ENCODE measurements at regions not wholly inside any gene's neighbourhood (a gene's known extent, or its start where the extent isn't known, plus 50 kb on each side); places are given as distances from the start of the nearest gene placed in this dataset.
"Not testable (repeated sequence)": the region's sequence is repeated elsewhere in the genome, so short reads cannot be mapped to it uniquely, and the experiment has no call there.

DNA sequence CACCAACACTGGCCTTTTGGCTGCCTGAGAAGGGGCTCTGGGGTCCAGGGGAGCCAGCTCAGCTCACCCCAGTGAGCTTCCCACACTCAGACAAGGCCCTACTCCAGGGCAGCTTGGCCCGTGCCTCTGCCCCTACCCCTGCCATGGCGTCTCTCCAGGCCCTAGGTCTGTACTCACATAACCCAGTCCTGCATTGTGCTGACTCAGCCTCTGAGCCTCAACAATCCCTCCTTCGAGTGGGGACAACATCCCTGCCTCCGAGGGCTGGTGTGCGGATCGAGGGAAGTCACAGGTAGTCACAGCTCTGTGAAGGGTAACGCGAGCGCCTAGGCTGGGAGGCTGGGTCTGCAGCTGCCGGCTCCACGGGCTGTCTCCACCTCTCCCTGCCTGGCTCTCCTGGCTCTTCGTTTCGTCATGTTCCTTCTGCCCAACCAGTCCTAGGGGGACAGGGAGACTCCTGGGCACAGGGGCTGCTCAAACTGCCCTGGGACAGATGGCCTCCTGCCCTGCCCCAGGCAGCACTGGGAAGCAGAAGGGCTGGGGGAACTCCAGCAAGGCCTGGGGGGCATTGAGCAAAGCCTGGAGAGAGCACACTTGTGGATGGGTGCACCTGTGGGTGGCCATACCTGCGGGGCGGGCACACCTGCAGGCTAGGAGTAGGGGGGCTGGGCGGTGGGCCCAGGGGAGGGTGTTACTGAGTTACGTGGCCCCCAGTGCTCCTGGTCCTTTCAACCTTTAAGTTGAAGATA lies 74.6 kb downstream of the RRM2 start:
- no peak for ATAC-seq
- intact Hi-C loops (cut with micrococcal nuclease) = no loop called here
- no peak for DNase-seq

DNA sequence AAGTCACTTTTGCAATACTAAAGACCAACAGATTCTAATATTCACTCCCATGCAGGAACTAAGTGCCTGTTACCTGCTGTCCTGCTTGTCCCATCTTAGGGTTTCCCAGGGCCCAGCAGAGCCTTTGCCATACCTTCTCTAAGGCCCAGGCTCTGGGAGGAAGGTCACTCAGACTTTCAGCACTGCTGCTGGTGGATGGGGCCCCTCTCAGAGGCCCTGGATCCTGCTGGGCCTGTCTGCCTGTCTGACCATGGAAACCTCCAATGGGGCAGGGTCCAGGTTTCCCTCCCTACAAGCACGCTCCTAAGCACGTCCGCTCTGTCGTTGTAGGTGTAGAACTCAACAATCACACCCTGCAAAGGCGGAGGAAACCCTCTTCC lies 75.1 kb downstream of the RRM2 start:
- ATAC-seq (no peak), DNase-seq (no peak)
- intact Hi-C loops (cut with micrococcal nuclease) = no loop called here

DNA sequence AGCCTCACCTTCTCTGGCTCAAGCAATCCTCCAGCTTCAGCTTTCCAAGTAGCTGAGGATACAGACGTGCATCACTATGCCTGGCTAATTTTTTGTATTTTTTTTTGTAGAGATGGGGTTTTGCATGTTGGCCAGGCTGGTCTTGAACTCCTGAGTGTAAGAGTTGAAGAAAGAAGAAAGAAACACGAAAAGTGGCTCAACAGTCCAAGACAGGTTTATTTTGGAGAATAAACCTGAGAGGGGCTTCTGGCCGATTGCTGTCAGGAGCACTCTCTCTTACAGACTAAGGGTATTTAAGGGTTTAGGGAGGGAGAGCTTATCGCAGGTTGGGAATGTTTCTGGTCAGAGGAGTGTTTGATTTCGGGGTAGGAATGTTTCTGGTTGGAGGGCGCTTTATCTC lies 75.9 kb downstream of the RRM2 start:
- intact Hi-C loops (cut with micrococcal nuclease); DNase-seq; ATAC-seq: not testable (repeated sequence)

DNA sequence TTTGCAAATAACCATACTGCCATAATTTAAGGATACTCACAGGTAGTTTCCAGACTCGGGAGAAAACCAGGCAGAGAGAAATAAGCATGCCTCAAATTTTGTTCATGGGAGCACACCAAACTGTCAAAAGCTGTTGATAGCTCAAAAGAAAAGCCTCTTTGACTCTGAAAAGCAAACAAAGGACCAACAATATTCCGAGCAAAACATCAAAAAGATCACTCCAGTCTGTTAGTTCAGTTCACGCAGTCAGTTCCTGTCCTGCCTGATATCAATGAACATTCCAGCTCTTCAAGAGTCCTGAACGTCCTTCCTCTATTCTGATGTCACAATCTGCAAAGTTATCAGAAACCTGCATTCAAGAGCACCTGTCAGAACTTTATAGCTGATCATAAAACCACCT lies 78.7 kb downstream of the RRM2 start:
- DNase-seq = no peak
- no peak for ATAC-seq
- intact Hi-C loops (cut with micrococcal nuclease) = no loop called here

DNA sequence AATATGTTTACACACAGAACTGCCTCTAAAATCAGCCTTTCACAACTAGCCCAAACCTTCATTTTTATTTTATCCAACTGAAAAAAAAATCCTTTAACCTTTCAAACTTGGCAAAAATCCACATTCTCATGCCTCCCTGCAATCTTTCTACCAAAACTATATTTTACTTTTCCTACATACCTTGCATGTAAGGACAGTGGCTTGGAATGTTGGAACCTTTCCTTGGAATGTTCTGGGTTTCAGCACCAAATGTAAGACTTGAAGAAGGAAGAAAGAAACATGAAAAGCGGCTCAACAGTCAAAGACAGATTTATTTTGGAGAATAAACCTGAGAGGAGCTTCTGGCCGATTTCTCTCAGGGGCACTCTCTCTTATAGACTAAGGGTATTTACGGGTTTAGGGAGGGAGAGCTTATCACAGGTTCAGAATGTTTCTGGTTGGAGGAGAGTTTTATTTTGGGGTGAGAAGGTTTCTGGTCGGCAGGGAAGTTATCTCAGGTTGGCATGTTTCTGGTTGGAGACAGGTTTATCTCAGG lies 79.7 kb downstream of the RRM2 start:
- intact Hi-C loops (cut with micrococcal nuclease) = no loop called here
- no peak for DNase-seq
- ATAC-seq = no peak

DNA sequence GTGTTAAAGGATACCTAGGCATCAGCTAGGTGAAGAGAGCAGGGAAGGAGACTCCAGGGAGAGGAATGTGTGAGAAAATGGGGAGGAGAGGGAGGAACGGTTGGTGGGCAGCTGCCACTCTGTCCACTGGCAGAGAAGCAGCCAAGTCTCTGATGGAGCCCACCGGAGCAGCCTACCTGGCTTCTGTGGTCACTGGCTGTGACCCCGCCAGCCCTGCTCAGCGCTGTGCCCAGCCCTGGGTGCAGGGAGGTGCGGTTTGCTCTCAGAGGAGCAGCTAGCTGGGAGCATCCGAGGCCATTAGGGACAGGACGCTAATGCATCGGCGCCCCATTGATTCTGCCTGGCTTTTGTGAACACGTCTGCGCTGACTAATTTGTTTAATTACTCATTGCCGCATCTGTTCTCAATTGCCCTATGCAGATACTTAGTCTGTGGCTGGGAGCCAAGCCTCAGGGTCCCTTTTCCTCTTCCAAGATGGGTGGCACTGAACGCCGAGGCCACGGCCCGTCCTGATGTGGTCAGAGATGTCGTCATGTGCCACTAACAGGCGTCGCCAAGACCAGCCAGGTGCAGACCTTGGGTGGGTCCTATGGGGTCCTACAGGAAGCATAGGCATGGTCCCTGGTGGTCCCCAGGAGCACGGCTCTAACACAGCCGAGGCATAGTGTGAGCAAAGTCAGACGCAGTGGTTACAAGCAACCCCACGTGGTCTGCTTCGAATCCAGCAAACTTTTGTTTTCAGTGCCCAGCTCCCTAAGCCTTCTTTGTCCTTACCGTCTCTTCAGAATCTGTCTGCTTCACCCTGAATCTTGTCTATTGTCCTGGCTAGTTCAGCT lies 82.0 kb downstream of the RRM2 start:
- peak; percentile 25 for DNase-seq
- intact Hi-C loops (cut with micrococcal nuclease) = no loop called here
- no peak for ATAC-seq

DNA sequence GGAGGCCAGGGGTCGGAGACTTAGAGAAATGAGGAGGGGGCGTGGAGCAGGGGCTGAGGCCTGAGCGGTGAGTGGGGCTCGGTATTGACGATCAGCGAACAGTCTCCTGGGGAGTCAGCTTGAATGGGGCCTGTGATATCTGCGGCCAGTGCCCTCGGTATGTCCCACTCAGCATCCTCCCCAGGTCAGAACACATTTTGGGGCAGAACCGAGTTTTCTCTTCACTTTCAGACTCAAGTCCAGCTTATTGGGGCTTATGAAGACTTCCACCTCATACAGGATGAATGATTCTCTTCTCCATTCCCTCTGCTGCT lies 82.6 kb downstream of the RRM2 start:
- ATAC-seq (no peak), DNase-seq (peak; percentile 6)
- intact Hi-C loops (cut with micrococcal nuclease) = no loop called here

DNA sequence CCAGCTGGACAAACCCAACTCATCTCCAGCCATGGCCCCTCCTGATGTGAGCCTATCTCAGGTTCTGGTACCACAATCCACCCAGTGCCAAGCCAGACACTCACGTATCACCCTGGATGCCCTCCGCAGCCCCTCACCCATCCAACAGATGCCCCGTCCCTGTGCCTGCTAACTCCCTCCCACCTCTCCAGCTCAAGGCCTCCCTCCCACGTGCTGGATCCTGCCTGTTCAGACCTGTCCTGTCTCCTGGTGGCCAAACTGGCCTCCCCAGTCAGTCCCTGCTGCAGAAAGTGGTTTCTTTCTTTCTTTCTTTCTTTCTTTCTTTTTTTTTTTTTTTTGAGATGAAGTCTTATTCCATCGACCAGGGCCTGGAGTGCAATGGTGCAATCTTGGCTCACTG lies 86.2 kb downstream of the RRM2 start:
- intact Hi-C loops (cut with micrococcal nuclease) = no loop called here

DNA sequence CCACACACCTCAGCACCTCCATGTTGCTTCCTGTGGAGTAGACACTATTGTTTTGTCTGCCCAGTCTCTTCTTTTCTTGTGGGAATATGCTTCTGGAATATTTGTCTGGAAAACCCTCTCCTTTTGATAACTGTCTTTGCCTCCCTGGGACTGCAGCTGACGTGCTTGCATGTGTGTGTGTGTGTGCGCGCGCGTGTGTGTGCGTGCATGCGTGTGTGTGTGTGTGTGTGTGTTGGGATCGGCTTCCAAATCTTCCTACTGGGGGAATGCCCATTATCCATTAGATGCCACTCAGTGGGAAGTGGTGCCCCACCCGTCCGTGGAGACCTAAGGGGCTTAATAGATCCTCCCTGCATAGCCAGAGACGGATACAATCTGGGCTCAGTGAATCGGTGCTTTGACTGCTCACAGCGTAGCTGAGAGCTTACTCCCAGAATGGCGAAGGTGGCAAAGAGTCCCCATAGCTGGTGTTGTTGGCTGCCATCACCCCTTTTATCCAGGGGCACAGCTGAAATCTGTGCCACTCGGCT lies 86.9 kb downstream of the RRM2 start:
- intact Hi-C loops (cut with micrococcal nuclease) = no loop called here
- DNase-seq (peak; percentile 8), ATAC-seq (no peak)

More for the DNA sequence above, 86.2 kb downstream of the RRM2 start:
- peak; percentile 11 for DNase-seq
- ATAC-seq = no peak

DNA sequence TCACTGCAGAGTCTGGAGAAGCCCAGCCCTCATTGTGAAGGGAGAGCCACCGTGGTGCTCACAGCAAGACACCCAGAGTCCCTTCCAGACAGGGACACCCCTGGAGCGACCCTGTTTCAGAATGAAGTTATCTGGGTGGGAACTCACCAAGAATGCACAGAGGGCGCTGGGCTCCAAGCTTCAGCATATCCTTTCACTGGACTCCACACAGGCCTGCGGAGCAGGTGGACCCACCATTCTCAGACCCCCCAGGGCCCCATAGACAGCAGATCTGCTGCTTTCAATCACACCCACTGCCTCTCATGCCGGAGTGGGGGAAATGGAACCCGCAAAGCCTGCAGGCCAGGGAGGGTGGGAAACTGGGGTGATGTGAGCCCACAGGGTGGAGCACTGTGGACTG lies 87.8 kb downstream of the RRM2 start:
- DNase-seq (peak; percentile 0), ATAC-seq (no peak)
- intact Hi-C loops (cut with micrococcal nuclease) = no loop called here

DNA sequence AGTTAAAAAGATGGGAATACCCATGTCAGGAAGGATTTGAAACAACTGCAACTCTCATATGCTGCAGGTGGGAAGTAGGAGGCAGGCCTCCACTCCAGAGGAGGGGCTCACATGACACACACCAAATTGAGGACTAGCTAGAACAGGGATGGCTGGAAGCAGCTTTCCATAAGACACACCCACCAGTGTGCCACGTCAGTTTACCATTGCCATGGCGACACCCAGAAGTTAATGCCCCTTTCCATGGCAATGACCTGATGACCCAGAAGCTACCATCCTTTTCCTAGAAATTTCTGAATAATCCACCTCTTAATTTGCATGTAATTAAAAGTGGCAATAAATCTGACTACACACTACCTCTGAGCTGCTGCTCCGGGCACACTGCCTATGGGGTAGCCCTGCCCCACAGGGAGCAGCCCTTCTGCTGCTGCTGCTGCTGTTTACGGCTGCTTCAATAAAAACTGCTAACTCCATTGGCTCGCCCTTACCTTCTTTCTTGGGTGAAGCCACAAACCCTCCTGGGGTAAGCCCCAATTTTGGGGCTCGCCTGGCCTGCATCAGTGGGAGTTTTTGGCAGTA lies 89.4 kb downstream of the RRM2 start:
- no peak for ATAC-seq
- intact Hi-C loops (cut with micrococcal nuclease) = no loop called here
- DNase-seq = no peak

DNA sequence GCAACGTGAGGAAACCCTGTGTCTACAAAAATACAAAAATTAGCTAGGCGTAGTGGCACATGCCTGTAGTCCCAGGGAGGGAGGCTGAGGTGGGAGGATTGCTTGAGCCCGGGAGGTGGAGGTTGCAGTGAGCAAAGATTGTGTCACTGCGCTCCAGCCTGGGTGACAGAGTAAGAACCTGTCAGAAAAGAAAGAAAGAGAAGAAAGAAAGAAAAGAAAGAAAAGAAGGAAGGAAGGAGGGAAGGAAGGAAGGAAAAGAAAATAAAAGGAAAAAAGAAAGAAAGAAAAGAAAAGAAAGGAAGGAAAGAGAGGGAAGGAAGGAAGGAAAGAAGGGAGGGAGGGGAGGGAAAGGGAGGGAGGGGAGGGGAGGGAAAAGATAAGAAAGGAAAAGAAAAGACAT lies 89.9 kb upstream of the HPCAL1 start:
- intact Hi-C loops (cut with micrococcal nuclease) = no loop called here
- ATAC-seq = no peak
- DNase-seq = peak; percentile 2

DNA sequence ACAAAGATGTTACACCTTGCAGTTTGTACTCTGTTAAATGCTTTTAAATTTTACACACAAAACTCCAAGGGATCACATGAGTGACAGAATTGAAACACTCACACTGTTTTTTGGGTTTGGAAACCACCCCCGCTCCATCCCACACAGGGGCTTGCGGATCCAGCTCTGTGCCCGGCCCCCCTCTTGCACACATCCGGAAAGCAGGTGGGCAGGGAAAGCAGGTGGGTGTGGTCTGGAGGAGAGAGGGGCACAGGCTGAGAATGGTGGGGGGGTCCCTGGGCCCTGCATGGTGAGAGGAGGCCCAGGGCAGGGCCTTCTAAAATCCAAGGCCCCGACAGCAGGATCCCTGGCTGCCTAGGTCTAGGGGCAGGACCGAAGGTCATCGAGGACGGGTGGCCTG lies 88.5 kb upstream of the HPCAL1 start:
- no peak for ATAC-seq
- intact Hi-C loops (cut with micrococcal nuclease) = no loop called here
- DNase-seq = peak; percentile 10

DNA sequence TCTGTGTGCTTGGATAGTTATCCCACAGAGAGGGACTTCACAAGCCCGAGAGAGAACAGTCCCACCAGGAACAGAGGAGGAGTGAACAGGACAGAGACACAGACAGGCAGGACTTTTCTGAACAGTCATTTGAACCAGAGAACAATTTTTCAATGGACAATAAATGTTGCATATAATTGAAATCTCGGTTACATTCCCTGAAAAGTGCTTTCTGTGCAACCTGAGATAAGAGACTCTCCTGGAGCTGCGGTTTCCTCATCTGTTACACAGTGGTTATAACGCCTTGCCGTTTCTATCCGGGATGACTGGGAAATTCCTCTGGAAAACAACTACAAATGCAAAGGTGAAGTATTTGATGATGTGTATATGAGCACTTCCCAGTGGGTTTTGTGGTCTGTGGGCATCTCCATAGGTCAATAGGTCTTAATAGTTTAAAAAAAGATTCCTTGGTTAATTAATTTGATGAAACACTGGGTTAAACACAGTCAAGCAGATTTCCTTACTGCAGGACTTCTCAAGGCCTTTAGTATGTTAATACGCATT lies 87.2 kb upstream of the HPCAL1 start:
- ATAC-seq (no peak), DNase-seq (no peak)
- intact Hi-C loops (cut with micrococcal nuclease) = no loop called here

DNA sequence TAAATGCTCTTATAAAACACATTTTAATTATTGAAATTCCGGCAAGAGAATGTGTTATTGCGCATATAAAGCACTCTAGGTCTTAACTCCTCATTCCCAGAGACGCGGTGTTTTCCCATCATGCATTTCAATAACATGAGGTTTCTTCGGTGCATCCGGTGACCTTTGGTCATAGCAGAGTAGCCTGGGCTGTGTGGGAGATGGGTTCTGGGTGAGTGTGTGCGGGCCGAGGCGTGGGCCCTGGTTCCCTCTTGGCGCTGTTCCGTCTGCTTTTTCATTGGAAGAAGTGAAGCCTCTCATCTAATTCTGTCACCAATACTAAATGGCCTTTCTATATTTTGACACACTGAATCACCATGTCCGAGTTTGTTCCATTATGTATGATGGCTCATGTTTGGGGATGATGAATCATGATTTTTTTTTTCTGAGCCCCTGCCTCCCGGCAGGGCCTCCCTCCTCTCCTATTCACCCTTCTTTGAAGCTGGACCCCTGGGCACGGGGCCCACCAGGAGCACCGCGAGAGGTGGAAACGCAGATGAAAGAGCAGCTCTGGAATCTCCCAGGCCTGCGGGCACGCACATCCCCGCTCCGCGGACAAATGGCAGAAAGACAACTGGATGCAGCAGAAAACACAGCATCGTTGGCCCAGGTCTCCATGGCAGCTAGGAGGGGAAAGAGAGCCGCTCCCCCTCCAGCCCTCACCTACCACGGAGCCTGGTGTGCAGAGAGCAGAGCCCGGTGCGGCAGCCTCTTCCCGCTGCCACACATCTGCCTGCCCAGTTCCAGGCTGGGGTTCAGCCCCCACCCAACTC lies 85.8 kb upstream of the HPCAL1 start:
- intact Hi-C loops (cut with micrococcal nuclease) = no loop called here

DNA sequence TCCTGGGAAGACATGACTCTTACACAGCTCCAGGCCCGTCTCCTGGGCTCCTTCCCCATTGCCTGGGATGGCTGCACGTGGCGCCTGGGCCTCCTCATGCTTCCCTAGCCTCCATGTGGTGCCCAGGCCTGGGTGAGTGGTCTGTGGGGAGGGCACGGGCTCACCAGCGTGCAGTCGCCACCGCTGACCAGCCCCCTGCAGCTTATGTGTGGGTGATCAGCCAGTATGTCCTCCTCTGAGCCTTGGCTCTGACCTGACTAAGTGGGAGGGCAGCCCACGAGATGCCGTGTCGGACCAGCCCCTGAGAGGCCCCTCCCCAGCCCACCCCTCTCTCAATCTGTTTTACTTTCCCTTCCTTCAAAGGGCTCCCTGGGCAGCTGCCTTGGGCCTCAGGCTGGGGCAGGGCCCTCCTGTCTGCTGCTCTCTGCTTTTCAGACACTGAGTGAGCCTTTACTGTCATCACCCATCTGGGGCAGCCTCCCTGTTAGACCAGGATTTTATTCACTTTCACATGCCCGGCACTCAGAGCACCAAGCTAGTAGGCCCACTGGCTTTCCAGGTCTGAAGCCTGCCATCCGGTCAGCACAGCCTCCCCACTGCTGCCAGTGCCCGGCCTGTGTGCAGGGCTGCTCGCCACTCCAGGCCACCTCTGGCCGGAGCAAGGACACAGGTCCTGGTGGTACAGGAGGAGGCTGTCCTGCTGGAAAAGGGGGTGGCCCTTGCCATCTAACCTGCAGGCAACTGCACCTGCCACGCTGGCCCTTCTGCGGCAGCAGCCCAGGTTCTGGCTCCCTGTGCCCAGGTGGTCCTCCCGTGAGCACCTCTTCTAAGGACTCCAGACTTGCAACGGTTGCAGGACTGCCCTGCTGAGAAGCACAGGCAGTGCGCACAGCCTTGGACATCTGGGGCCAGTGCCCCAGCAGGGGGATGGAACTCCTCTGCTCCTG lies 84.9 kb upstream of the HPCAL1 start:
- peak; percentile 24 for DNase-seq

More for the DNA sequence above, 85.8 kb upstream of the HPCAL1 start:
- ATAC-seq (no peak), DNase-seq (peak; percentile 8)

DNA sequence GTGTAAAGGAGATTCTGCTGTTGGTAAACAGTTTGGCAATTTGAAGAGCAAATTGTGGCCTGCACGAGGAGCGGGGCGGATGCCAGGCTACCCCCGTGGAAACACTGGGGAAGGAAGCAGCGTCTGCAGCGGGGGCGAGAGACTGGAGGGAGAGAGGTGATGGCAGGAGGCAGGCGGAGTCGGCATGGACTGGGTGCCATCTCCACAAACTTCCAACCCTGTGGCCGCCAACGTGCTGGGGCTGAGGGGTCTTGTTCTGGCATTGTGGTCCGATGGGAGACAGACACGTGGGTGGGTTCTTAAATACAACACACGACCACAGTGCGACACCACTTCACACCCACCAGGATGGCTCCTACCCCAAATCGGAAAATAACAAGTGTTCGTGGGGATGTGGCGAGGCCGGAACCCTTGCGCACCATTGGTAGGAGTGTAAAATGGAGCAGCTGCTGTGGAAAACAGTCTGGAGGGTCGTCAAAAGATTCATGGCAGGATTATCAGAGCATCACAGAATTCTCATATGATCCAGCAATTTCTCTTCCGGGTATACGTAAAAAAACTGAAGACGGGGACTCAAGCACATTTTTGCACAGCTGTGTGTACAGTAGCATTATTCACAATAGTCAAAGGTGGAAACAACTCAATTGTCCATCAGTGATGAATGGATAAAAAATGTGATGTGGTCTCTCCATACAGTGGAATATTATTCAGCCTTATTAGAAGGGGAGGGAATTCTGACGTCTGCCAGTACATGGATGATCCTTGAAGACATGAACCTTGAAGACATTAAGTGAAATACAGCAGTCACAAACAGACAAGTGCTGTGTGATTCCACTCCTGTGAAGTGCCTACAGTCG lies 82.4 kb upstream of the HPCAL1 start:
- DNase-seq = peak; percentile 13
- no peak for ATAC-seq
- intact Hi-C loops (cut with micrococcal nuclease) = no loop called here

More for the DNA sequence above, 84.9 kb upstream of the HPCAL1 start:
- intact Hi-C loops (cut with micrococcal nuclease) = no loop called here
- ATAC-seq = no peak
